Head of caudate nucleus (tissue), 42 donors: ENCODE measurements at regions not wholly inside any gene's neighbourhood (a gene's known extent, or its start where the extent isn't known, plus 50 kb on each side); places are given as distances from the start of the nearest gene placed in this dataset.
"Not testable (repeated sequence)": the region's sequence is repeated elsewhere in the genome, so short reads cannot be mapped to it uniquely, and the experiment has no call there.

Experiments used
- DNase-seq, 42 donors: peaks; one replicate each; pipeline versions ENCODE4 v3.0.0 to v3.0.0-alpha.2; 2020 to 2021; ENCODE audit warnings: mixed read lengths in 7 of 42
- intact Hi-C: fragments of 100-400 bp; cut with DNase I; formaldehyde crosslinking; loops from one replicate; pipeline ENCODE4 v1.15.0; 2022

DNA sequence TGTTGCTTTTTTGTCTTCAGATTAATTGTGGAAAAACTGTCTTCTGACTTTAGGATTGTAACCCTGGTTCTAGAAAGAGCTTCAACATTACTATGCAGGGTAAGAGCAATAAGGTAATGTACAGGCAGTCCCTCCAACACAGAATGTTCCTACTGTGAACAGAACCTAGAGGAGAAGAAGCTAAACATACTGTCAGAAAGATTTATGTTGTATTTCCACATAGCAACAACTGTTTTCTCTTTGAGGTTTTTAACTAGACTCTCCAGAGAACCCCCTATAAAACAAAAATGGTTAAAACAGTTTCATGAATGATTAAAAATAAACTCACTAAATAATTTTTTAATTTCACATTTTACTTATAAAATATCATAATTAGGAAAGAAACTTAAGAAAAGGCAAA, 64.3 kb upstream of the NAA35 start:
- intact Hi-C loops, result no loop called here

DNA sequence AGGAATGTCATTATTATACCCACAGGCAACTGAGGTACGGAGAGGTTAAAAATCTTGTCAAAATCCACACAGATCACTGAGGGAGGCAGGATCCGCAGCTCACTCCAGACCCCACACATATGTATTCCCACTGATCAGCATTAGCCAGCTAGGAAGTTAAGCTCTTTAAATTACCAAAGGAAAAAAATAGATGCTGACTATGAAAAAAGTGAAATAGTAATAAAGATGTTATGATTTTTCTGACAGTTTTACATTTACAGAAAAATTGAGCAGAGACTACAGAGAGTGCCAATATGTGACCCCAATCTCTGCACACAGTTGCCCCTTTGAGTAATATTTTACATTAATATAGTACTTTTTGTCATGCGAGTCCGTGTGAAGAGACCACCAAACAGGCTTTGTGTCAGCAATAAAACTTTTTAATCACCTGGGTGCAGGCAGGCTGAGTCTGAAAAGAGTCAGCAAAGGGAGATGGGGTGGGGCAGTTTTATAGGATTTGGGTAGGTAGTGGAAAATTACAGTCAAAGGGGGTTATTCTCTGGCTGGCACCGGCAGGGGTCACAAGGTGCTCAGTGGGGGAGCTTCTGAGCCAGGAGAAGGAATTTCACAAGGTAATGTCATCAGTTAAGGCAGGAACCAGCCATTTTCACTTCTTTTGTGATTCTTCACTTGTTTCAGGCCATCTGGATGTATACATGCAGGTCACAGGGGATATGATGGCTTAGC, 61.9 kb upstream of the NAA35 start:
- DNase-seq, intact Hi-C loops: not testable (repeated sequence)

More for the DNA sequence above, 64.3 kb upstream of the NAA35 start:
- DNase-seq, result no peak

DNA sequence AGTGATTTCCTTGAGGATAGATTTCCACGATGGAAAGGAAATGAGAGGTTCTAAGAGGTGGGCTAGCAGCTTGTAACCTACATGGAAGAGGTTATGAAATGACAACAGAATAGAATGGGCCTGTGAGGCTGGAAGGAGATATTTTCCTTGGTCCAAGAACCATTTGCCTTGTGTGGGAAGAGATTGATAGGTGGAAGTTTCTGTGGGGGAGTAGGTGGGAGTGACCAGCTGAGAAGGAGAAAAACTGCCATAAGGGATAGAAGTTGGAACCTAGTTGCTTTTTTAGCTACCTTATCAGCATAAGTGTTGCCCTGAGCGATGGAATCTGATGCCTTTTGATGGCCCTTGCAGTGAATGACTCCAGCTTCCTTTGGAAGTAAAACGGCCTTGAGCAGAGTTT, 60.4 kb upstream of the NAA35 start:
- intact Hi-C loops, DNase-seq: not testable (repeated sequence)

- DNase-seq, result no peak
Measured at GRCh38 chr9:85884256-85884655, 56.7 kb upstream of the NAA35 start.

DNA sequence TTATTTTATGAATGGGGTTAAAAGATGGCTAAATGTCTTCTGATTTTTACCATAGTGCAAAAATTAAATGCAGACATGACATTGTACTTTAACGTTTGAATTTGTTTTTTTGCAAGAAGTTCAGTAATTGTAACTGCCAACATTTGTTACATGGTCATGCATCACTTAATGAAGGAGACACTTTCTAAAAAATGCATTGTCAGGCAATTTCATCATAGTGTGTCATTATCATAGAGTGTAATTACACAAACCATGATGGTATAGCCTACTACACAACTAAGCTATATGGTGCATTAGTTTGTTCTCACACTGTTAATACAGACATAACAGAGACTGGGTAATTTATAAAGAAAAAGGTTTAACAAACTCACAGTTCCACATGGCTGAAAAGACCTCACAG, 50.0 kb upstream of the NAA35 start:
- DNase-seq, result no peak

More at GRCh38 chr9:85884256-85884655, 56.7 kb upstream of the NAA35 start:
- intact Hi-C loops, result no loop called here

More for the DNA sequence above, 50.0 kb upstream of the NAA35 start:
- intact Hi-C loops, result no loop called here
